ENCODE measurements at regions not wholly inside any gene's neighbourhood (a gene's known extent, or its start where the extent isn't known, plus 50 kb on each side); places are given as distances from the start of the nearest gene placed in this dataset.

DNA sequence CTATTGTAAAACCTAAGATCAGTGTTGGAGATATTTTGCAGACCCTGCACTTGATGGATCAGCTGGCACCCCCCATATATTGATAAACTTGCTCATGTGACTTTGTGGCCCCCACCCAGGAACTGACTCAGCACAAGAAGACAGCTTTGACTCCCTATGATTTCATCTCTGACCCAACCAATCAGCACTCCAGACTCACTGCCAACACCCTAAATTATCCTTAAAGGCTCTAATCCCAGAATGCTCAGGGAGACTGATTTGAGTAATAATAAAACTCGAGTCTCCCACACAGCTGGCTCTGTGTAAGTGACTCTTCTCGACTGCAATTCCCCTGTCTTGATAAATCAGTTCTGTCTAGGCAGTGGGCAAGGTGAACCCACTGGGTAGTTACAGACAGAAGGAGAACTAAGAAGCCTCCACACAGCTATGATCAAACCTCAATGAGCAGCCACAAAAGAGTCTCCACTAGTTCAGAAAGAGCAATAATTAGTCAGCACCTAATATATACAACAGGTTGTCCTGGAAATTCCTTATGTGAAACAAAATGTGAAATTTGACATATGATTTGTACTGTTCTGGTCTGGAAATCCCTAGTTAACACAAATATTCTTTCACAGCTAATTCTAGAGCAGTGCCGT is 52.2 kb downstream of the ACTL7B start:
- no peak for DNase-seq (ENCODE audit: low read depth)

DNA sequence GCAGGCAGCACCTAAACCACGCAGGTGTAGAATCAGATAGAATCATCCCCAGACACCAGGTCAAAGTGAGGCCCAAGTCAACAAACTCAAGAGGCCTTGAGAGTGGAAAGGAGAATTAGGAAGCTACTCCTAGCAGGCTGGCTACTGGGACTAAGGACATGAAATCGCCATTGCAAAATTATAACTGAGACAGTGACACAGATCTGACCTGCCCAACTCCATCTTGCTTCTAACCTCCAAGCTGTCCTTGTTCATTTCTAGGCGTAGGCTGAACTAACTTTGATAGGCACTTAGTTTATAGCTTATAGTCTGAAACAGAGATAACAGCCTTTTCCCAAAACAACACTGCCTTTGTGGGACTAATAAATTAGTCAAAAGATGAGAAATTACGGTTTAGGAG is 52.8 kb downstream of the ACTL7B start:
- DNase-seq (ENCODE audit: low read depth), result no peak

DNA sequence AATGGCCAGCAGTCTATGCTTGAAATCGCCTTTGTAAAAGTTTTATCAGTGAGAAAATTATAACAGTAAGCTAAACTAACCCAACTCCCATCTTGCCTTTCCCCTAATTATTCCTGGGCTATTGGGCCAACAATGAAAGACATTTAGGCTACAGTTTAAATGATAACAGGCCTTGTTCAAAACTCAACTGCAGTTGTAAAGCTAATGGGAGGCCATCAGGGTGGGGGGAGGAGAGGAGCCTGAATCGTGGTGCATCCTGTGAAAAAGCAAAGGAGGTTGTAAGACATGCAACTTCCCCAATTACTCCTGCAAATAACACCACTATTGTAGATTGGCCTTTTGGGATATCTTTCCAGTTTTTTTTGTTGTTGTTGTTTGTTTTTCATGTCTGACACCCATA is 53.8 kb downstream of the ACTL7B start:
- no peak for DNase-seq (ENCODE audit: low read depth)

DNA sequence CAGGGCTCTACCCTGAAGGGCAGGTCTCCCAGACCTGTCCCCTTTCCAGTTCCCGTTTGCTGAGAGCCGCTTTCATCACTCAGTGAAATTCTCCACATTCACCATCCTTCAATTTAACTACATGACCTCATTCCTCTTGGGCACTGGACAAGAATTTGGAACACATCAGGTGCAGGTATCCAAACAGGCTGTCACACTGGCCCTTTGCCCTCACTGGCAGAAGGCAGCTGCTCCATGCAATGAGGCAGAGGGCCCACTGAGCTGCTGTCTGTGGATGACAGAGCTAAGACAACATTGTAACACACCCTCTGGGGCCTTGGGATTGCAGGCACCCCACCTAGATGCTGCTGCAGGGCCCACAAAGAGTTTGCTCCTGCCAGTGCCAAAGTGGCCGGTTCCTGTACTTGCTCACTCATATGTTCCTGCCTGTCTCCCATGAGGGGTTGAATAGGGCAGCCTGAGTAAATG is 55.1 kb downstream of the ACTL7B start:
- no peak for DNase-seq (ENCODE audit: low read depth)

DNA sequence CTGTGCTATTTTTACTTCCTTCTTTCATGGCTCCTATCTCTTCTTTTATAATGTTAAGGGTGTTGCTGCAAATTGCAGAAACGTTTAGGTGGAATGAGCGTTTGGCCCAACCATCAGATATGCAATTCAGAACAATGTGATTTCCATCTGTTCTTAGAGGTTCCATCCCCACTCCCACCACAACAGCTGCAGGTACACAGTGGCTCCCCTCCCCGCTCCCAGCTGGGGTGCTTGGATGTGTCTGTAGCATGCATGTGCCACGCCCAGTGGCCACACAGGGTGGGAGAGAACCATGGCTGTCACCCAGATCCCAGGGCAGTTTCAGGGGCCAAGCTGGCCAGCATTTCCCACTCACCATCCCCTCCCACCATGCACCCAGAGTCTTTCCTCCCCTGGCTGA is 62.2 kb downstream of the ACTL7B start:
- DNase-seq (ENCODE audit: low read depth), result no peak

DNA sequence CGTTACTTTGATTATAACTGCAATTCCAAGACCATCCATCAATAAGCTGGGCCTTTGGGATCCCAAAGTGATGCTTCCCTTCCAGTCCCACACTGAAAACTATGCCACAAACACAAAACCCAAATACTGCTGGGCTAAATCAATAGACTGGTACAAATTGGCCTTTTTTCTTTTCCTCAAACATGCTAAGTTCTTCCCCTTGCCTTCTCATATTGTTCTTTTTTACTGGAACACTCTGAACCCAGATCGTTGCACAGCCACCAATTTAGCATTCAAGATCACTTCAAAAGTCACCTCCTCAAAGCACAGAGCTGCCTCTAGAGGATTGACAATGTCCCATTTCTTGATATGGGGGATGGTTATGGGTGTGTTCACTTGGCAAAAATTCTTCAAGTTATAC is 66.0 kb downstream of the ACTL7B start:
- DNase-seq (ENCODE audit: low read depth), result no peak

DNA sequence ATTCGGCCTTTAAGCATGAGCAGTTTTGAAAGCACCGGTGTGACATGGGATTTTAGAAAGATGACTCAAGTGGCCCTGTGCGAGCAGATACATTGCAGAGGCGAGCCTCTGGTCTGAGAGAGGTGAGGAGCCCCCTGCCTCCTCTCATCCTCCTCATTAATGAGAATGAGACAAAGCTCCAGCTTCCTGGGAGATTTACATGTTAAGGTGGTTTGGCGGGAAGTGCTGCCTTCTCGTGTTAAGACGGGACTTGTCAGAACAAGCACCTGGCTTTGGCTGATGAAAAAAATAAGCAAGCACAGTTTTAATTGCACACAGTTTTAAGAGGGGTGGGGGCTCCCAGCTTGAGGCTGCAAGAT is 68.1 kb downstream of the ACTL7B start:
- DNase-seq (ENCODE audit: low read depth), result no peak

DNA sequence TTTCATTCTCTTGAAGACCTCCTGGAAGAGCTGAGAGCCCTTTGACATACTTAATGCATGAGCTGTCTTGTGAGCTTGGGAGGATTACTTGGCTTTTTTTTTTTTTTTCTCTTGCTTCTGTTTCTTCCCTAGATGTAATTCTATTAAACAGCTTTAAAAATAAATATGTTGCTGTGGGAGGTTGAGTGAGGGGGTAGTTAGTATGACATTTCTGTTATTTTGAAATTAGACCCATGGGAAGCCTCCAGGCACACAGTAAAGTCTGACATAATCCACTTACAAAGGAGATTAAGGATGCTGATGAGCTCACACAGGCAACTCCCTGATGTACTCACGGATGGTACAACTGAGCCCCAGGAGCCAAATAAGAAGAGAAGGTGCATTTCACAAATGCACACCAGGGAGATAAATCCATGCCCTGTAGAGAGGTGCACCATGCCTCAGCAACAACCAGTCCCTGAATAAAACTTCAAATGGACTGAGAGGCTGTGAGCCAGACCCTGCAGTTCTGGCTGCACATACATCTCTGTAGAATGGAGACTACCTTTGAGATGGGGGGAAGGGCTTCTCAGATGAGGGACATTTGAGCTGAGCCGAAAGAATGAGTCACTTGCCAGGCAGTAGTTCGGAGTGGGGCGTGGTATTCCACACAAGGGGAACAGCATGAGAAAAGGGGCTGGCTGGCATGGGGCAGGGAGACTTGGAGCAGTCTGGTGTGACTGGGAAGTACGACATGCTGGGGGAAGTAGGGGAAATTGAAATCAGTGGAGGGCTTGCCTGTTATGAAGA is 68.7 kb downstream of the ACTL7B start:
- peak; percentile 80 for DNase-seq (ENCODE audit: low read depth)

DNA sequence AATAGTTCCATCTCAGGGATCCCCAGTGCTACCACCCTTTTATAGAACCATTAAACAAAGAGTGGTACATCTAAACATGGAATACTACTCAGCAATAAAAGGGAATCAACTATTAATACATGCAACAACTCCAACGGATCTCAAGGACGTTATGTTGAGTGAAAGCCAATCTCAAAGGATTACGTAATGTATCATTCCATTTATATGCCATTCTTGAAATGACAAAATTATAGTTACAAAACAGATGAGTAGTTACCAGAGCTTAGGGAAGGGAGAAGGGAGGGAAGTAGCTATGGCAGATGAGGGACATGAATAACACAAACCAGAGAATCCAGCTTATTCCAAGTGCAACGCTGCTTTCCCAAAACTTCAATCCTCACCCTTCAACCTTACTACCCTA is 69.5 kb downstream of the ACTL7B start:
- peak; percentile 9 for DNase-seq (ENCODE audit: low read depth)

DNA sequence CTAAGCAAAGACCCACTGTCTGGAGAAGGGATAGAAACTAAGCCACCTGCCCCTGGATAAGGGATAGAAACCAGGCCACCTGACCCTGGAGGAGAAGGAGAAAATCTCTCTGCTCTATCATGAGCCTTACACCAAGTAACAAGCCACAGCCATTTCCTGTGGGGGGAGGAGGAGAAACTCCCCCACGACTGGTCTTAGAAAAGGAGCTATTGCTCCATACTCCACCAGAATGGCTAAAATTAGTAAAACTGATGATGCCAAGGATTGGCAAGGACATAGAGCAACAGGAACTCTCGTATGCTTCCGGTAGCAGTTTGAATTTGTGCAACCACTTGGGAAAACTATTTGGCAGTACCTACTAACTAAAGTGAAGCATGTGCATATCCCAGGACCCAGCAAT is 70.8 kb downstream of the ACTL7B start:
- peak; percentile 70 for DNase-seq (ENCODE audit: low read depth)

DNA sequence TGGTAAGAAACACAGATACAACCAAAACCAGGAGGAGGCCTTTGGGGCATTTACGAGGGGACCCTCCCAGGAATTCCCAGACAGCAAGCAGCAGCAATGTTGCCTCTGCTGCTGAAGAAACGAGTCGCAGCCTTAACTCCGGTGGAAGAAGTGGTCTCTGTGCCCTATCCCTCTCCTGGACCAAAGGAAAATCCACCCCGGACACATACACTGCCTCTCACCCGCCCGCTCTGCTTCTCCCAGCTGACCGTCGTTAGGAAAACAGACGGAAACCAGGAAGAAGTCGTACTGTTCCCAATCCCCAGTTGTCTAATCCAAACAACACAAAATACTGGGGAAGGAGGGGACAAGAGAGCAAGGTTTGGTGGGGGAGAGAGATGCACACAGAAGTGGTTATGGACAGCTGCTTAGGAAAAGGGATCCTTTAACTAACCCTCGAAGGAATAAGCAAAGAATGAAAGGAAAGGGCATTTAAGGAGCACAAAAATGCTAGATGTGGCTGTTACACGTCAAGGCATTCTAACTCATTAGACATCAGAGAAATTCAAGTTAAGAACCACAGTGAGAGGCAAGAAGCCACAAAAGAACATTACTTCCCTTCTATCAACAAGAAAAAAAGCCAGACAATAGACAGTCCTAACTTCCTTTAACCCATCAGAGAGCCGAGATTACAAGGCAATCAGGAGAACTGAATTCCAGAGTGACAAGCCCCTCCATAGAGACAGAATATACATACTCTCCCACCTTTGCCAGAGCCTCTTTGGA is 71.9 kb downstream of the ACTL7B start:
- no peak for DNase-seq (ENCODE audit: low read depth)

DNA sequence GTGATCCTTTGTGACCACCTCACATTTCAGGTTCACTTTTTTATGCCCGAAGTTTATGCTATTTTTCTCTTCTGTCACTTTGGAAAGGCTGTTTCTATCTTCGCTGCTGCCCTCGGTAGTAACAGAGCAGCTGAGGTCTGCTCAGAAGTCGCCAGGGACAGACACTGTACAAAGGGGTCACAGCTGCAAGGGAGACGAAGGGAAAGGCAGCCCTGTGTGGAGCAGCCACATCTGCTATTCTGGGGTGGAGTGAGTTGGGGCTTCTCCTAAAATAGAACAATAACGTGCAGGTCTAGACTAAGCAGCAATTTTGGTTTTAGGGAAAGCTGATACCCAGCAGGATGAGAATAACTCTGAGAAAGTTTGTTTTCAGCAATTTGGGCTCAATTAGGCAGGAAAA is 72.5 kb downstream of the ACTL7B start:
- DNase-seq (ENCODE audit: low read depth), result no peak

DNA sequence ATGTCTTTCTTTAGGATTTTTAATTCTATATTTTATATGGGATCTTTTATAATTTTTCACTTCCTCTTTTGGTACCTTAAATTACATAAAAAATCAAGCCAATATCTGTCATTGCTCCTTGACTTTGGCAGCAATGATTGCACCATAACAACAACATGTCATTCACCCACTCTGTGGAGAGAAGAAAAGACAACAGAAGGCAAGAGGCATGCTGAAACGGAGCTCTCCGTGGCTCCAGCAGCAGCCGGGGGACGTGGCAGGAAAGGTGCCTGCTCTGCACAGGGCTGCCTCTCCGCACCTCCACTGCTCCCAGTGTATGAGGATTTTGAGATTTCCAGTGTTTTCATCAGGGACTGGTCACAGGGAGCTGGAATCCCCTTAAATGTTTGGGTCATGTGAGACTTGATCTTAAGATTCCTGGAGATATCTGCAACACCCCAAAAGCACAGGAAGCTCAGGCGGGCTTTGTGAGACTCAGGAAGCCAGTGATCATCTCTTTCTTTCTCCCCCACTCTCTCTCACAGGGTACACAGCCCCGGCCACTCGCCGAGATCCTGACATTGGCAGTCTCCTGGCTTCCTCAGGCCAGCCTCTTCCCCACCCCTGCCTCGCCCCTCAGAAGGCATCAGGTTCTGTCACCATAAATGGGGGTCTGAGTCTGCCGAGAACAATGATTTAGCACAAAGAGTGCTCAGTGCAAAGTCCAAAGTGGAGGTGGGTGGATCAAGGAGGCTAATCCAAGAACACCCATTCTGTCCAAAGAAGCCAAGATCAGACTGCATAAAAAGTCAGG is 74.6 kb downstream of the ACTL7B start:
- no peak for DNase-seq (ENCODE audit: low read depth)

DNA sequence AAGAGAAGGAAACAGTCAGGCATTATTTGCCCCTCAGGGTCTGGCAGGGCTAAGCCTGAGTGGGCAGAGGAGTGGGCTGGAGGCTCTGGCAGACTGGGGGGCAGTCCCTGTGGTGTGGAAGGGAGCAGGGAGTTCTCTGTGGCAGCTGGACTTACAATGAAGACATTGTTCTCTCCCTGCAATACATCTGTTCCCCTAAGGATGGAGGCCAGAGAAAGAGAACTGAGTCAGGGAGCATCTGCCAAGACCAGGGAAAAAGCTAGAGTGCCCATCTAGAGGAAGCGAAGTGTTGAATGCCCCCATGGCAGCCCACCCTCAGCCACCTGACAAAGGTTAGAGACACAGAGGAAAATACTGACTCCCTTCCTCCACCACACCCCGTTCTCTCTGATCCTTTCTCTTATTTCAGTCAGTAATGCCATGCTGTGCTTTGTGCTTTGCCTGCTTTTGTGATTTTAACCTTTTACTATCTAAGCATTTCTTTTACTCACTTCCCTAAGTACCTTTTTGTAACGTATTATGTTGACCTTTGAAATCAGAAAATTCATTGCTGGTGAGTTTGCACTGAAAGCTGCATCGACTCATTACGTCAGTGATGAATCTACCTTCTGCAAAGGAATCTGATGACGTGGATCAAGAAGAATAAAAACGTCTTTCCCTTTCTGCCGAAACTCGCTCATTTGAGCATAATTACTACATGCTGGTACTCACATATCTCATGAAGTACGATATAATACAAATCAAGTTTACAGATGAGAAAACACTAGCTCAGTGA is 76.0 kb downstream of the ACTL7B start:
- no peak for DNase-seq (ENCODE audit: low read depth)

DNA sequence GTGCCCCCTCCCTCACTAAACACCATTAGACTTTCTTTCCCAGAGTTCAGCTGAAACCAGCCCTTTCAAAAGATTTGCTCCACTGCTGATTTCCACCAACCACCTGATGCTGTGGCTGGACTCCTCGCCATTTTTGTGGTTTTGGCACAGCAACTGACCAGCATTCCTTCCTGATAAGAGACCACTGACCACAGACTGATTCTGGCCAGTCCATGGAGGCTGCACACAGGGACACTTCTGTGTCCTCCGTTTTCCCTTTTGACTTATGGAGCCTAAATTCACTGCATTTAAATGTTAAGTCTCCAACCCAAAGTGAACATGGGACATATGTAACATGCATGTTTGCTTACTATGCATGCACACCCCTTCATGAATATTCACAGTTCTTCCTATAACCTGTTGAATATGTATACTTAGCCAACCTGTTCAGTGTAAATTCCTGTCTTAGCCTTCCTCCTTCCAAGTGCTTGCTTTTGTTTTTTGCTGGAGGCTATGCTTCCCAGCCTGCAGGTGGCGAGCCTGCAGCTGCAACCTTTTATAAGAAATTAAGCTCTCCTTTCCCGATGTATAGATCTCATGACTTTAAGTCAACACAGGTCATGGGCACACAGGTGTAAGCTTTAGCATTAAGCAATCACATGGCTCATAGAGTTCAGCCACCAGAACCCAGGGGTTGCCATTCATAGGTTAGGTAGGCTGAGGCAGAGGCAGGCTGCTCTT is 78.7 kb downstream of the ACTL7B start:
- peak; percentile 89 for DNase-seq (ENCODE audit: low read depth)

DNA sequence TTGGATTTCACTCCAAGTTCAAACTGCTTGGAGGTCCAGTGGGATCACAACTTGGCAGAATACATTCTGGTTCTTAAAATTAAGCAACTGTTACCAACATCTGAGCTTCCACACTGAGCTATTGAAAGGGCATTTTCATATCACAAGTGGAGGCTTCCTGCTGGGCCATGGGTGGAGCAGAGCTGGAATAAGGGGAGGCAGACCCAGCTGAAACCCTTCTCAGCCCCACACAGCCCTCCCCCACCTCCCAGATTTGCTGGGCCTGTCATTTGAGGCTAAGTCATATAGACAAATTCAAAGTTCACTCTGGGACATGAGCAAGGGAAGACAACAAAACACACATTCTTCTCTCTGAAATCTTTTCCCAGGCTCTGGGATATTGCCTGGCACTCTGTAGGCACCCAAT is 79.9 kb downstream of the ACTL7B start:
- no peak for DNase-seq (ENCODE audit: low read depth)

DNA sequence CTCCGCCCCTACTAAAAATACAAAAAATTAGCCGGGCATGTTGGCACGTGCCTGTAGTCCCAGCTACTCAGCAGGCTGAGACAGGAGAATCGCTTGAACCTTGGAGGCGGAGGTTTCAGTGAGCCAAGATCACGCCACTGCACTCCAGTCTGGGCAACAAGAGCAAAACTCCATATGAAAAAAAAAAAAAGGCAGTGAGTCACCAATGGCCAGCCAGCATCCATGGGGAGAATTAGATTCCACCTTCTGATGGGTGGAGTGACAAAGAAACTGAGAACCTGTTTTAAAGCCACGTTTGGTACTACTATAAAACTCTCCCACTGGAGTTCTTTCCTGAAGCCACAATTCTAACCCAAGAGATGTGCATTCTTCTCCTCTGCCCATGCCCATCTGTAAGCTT is 81.7 kb downstream of the ACTL7B start:
- DNase-seq (ENCODE audit: low read depth), result peak; percentile 21

DNA sequence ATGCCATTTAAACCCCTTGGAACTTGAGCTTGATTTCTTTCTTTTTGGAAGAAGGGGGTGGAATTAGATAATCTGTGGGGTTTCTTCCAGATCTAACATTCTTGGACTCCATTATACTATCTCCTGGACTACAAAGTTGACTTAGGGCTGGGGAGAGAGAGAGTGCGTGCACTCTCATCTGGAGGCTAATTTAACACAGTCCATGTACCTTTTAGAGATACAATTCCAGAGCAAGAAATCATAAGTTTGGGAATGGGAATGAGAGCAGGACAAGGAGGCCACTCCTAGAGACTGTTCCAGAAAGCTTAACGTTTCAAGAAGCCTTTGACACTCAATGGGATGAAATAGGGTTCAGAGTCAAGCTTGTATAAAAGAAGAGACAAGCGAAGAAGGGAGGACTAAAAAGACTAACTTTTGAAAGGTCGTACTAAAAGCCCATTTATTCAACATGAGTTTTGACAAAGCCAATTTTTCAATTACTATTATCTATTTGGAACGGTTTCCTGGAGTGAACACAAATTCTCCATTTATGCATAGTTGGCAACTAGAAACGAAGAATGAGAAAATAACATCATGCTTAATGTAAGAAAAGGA is 83.4 kb downstream of the ACTL7B start:
- DNase-seq (ENCODE audit: low read depth), result no peak

DNA sequence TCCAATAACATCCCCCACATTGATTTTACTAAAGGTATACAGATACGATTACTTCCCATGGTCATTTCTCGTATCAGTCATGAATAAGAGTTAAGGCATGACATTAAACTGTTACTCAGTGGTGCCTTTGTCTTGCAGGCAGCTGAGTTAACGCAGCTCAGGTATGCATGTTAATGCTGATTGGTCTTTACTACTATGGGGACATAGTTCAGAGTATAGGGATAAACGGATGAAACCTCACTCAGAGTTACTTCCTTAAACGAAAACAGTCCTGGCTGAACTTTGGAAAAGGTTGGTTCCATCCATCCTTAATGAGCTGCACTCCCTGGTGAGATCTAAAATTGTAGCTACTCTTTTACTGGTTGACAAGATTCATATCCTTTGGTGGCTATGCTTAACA is 87.0 kb downstream of the ACTL7B start:
- DNase-seq (ENCODE audit: low read depth), result no peak

DNA sequence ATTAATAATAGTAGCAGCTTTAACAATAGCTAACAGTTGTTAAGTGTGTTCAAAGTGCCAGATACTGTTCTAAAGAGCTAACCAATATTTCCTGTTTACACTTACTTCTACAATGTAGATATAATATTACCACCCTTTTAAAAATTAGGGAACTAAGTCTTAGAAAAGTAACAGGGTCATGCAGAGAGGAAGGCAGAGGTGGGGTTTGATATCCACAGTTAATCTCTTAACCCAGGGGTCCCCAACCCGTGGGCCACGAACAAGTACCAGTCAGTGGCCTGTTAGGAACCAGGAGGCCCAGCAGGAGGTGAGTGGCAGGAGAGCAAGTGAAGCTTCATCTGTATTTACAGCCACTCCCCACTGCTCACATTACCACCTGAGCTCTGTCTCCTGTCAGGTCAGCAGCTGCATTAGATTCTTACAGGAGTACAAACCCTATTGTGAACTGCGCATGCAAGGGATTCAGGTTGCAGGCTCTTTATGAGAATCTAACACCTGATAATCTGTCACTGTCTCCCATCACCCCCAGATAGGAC is 89.1 kb downstream of the ACTL7B start:
- no peak for DNase-seq (ENCODE audit: low read depth)
